GM12874 (cell line): ENCODE measurements at regions not wholly inside any gene's neighbourhood (a gene's known extent, or its start where the extent isn't known, plus 50 kb on each side); places are given as distances from the start of the nearest gene placed in this dataset.

ENCODE experiments used
- CTCF ChIP-seq: IDR thresholded peaks from 2 replicates; pipeline ENCODE4 v1.5.1; 2011; ENCODE audit warnings: low read depth, mild to moderate bottlenecking, control low read depth, low read length, moderate library complexity; ENCODE audit not compliant: insufficient read depth

DNA sequence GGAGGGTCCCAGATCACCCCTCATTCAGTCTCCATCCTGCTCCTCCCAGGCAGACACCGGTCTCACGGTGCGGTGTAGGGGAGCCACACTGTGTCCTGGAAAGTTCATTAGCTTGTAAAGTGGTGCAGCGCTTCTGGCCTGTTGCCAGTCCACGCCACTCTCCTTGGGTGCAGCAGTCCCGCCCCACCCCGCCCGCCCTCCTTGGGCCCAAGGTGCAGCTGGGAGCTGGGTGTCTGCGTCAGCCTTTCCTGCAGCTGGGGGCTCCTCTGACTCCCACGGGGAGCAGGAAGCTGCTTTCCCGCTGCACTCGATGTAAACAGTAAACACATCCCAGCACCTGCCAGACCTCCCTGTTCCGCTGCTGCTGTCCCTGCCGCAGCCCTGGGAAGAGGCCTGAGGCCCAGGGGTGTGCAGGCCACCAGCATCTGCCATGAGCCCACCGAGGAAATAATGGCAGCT lies 53.8 kb upstream of the ASB18 start:
- no peak for TF ChIP-seq CTCF

DNA sequence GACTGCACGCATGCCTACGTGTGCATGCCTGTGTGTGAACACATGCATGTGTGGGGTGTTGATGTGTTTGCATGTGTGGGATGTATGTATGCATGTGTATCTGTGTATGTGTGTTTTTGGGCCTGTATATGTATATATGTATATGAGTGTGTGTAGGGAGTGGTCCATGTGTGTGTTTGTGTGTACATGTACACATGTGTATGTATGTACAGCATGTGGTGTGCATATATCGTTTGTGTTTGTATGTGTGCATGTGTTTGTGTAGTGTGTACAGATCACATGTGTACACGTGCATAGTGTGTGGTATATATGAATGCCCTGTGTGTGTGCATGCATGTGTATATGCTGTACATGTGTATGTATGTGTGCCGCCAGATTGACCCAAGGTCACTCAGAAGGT lies 54.2 kb upstream of the ASB18 start:
- no peak for TF ChIP-seq CTCF

GRCh38 chr2:236319036-236319435 lies 54.8 kb upstream of the ASB18 start:
- no peak for TF ChIP-seq CTCF

DNA sequence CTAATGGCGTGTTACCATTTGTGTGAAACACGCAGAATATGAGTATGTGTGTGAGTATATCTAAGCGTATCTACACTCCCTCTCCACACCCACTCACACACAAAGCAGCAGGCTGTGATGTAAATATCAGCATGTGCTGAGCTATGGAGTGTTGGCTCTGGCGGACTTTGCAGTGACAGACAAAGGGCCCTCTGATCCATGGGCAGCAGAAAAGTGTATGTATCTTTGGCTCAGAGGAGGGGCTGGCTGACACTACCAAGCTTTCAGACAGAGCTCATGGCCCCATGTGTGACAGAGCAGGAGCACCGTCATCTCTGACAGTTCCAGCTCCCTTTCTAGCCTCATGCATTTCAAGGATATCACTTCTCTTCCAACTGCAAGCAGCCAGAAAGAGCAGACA lies 57.2 kb upstream of the ASB18 start:
- TF ChIP-seq CTCF: no peak

GRCh38 chr2:236333417-236334121 lies 69.4 kb upstream of the ASB18 start:
- TF ChIP-seq CTCF: no peak

DNA sequence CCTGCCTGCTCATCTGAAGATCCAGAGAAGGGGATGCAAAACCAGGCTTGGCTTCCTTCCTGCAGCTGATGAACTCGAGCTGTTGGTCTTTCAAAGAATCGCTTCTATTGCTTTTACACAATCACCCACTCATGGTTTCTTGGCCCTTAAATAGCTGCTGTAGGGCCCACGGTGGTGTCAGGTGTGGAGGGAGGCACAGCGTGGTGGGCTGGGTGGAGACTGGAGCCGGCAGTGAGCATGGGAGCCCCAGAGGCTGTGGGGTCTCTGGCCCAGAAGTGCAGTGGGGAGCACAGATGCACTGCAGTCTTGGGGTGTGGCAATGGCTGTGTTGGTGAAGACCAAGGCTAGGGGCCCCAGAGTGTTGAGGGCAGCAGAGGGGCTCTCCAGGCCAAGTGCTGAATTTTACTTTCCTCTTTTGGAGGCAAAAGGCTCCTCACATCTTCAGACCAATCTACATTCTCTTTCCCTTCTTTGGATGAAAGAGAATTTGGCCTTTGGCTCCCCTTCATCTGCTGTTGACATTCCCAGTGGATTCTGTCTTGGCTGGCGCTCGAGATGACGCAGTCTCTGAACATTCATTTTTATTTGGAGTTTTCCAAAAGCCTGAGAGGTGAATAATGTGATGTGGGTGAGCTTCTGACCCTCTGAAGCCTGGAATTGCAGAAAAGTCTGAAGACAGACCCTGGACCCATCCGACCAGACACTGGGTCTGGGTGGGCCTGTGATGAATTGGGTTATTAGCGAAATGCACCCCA lies 70.1 kb upstream of the ASB18 start:
- TF ChIP-seq CTCF: no peak

DNA sequence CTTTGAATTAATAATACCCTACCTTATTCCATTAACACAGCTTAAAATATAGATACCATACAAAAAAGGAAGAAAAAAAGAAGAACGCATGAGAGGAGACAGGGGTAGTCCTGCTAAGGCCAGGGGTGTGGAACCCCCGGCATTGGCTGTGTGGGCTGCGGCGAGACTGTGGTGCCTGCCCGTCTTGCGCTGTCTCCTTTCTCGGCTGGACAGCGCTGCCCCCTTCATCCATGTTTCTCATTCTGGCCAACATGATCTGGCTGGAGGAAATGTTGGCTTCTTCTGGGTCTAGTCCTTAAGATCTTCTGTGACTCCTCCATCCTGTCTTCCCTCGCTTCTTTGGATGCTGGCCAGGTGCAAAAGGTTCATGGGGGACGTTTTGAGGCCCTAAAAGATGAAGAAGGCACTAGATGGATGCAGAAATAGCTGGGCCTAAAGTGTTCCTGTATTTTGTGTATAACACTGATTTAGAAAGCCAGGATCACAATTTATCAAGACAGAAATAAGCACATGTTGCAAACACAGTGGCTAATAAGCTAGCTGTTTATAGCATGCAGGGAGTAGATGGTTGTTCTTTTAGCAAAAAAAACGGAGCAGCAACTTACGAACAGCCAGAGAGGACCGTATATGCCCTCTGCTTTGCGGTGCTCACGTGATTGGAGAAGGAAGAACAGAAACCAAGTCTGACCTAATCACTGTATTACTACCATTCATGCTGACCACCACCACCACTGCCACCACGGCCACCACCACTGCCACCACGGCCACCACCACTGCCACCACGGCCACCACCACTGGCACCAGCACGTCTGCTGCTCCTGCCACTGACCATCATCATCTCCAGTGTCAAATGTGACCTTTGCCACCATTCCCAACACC lies 71.7 kb upstream of the ASB18 start:
- no peak for TF ChIP-seq CTCF
